ENCODE measurements at regions not wholly inside any gene's neighbourhood (a gene's known extent, or its start where the extent isn't known, plus 50 kb on each side); places are given as distances from the start of the nearest gene placed in this dataset.

- no peak overlapping the region for H3K27ac Mint-ChIP-seq
- peaks cover 1% of the 10 kb centered on the region for H3K27me3 Mint-ChIP-seq (ENCODE audit: low read depth)
- DNase-seq (ENCODE audit: low spot score in 2 of 2, unreplicated experiment in 2 of 2) = no peak
- H3K36me3 Mint-ChIP-seq = no peaks in the 10 kb centered on the region
- peaks cover 5% of the 10 kb centered on the region for H3K9me3 Mint-ChIP-seq
- H3K4me1 Mint-ChIP-seq = peaks cover 42% of the 10 kb centered on the region
- TF ChIP-seq CTCF (IDR thresholded peaks at IDR 0.05; ENCODE audit: unreplicated experiment) = no peak
- H3K4me3 Mint-ChIP-seq = no peak overlapping the region
Measured at GRCh38 chr10:105973360-105973759, 1191.1 kb downstream of the SORCS1 start.

DNA sequence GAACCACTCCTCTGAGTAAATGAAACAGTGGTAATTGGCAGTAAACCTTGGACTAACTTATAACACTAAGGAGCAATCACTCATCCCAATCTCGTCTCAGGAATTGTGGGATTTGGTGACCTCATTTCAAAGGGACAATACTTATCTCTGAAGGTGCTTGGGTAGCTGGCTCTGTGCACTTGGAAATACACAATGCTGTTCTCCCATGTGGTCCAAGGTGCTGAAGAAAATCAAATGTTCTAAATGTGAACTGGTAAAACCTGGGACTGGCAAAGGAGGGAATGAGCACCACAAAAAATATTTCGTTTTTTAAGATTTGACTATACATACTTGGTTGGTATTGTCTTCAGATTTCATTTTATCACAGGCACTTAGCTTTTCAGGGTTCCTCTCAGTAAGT is 1193.0 kb downstream of the SORCS1 start:
- DNase-seq (ENCODE audit: low spot score in 2 of 2, unreplicated experiment in 2 of 2) = no peak
- H3K4me1 Mint-ChIP-seq = peaks cover 48% of the 10 kb centered on the region
- no peaks in the 10 kb centered on the region for H3K36me3 Mint-ChIP-seq
- H3K27me3 Mint-ChIP-seq (ENCODE audit: low read depth) = peaks cover 1% of the 10 kb centered on the region
- no peak overlapping the region for H3K27ac Mint-ChIP-seq
- H3K4me3 Mint-ChIP-seq = no peak overlapping the region
- no peak for TF ChIP-seq CTCF (IDR thresholded peaks at IDR 0.05; ENCODE audit: unreplicated experiment)
- H3K9me3 Mint-ChIP-seq = no peaks in the 10 kb centered on the region

DNA sequence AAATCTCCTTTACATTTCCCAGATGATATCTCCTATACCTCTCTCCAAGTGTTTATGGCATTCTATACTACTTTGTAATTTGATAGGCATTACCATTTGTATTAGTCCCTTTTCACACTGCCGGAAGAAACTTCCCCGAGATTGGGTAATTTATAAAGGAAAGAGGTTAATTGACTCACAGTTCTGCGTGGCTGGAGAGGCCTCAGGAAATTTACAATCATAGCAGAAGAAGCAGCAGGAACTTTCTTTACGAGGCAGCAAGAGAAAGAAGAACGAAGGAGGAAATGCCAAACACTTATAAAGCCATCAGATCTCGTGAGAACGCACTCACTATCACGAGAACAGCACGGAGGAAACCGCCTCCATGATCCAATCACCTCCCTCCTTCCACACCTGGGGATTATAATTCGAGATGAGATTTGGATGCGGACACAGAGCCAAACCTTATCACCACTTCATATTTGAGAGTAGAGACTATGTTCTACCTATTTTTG is 1194.6 kb downstream of the SORCS1 start:
- Mint-ChIP-seq H3K4me1 (peaks cover 38% of the 10 kb centered on the region), H3K9me3 (no peaks in the 10 kb centered on the region), H3K4me3 (no peak overlapping the region), H3K27ac (no peak overlapping the region), H3K36me3 (no peaks in the 10 kb centered on the region), H3K27me3 (ENCODE audit: low read depth) (peaks cover 1% of the 10 kb centered on the region)
- TF ChIP-seq CTCF (IDR thresholded peaks at IDR 0.05; ENCODE audit: unreplicated experiment) = no peak
- DNase-seq (ENCODE audit: low spot score in 2 of 2, unreplicated experiment in 2 of 2) = no peak

DNA sequence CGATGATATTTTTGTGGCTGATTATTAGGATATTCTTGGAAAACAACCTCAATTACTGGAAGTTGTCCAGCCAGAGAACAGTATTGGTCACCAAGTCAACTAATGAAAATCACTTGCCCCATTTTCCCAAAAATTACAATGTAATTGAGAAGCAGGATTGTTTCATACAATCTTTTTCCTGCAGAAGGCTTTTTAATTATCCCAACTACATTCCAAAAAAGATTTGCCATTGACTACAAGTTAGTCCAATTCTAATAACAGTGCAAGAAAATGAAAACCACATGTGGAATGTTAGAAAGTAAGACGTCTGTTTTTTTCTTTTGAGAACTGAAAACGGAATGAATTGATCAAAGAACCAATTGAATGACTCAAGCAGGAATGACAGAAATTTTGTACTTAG is 1195.8 kb downstream of the SORCS1 start:
- Mint-ChIP-seq H3K27ac (no peak overlapping the region), H3K27me3 (ENCODE audit: low read depth) (peaks cover 1% of the 10 kb centered on the region), H3K36me3 (no peaks in the 10 kb centered on the region), H3K4me1 (peaks cover 29% of the 10 kb centered on the region), H3K9me3 (no peaks in the 10 kb centered on the region), H3K4me3 (no peak overlapping the region)
- no peak for DNase-seq (ENCODE audit: low spot score in 2 of 2, unreplicated experiment in 2 of 2)
- no peak for TF ChIP-seq CTCF (IDR thresholded peaks at IDR 0.05; ENCODE audit: unreplicated experiment)

GRCh38 chr10:105967256-105967655 is 1197.2 kb downstream of the SORCS1 start:
- no peak for TF ChIP-seq CTCF (IDR thresholded peaks at IDR 0.05; ENCODE audit: unreplicated experiment)
- H3K27ac Mint-ChIP-seq = no peak overlapping the region
- H3K9me3 Mint-ChIP-seq = no peaks in the 10 kb centered on the region
- no peaks in the 10 kb centered on the region for H3K36me3 Mint-ChIP-seq
- H3K27me3 Mint-ChIP-seq (ENCODE audit: low read depth) = peaks cover 1% of the 10 kb centered on the region
- no peak overlapping the region for H3K4me3 Mint-ChIP-seq
- peaks cover 27% of the 10 kb centered on the region for H3K4me1 Mint-ChIP-seq
- DNase-seq (ENCODE audit: low spot score in 2 of 2, unreplicated experiment in 2 of 2) = no peak

DNA sequence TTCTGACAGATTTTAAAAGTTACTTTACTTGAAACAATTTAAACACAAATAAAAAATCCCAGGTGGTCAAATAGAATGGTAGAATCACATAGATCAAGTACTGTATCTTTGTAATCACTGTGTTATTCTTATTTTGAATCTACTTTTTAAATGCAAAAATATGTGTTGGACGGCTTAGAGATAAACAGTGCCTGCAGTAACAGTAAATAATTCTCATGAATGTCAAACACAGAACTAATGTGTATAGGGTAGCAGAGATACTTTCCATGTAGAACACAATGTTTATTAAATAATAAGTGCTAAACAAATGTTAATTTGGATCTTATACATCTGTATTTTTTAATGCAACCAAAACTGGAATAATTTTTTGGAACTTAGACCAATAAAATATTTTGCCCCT is 1199.4 kb downstream of the SORCS1 start:
- Mint-ChIP-seq H3K9me3 (no peaks in the 10 kb centered on the region), H3K36me3 (no peaks in the 10 kb centered on the region), H3K27me3 (ENCODE audit: low read depth) (no peaks in the 10 kb centered on the region), H3K4me1 (peaks cover 18% of the 10 kb centered on the region), H3K27ac (no peak overlapping the region), H3K4me3 (no peak overlapping the region)
- TF ChIP-seq CTCF (IDR thresholded peaks at IDR 0.05; ENCODE audit: unreplicated experiment) = no peak
- no peak for DNase-seq (ENCODE audit: low spot score in 2 of 2, unreplicated experiment in 2 of 2)

Measured in mesothelial cell of epicardium (in vitro differentiated cells).